LNCaP clone FGC (cell line): ENCODE measurements at regions not wholly inside any gene's neighbourhood (a gene's known extent, or its start where the extent isn't known, plus 50 kb on each side); places are given as distances from the start of the nearest gene placed in this dataset.
"Not testable (repeated sequence)": the region's sequence is repeated elsewhere in the genome, so short reads cannot be mapped to it uniquely, and the experiment has no call there.

Source experiments
- DNase-seq: peaks from one replicate; pipeline ENCODE4 v3.0.0-alpha.2; 2011; ENCODE audit warnings: low read depth
- H3K4me3 ChIP-seq: 2 replicates; pipeline ENCODE4 v1.5.1; 2011; ENCODE audit warnings: mild to moderate bottlenecking, low read depth, low read length, control low read depth
- CTCF ChIP-seq: IDR thresholded peaks from 2 replicates; pipeline ENCODE4 v1.5.1; 2012; ENCODE audit warnings: mild to moderate bottlenecking; ENCODE audit not compliant: control insufficient read depth, insufficient read depth; ENCODE audit errors: extremely low read depth

- TF ChIP-seq CTCF: no peak
- DNase-seq: no peak
- H3K4me3 ChIP-seq: no peak overlapping the region
Observed at GRCh38 chr20:51271931-51272330, 249.0 kb upstream of the KCNG1 start.

GRCh38 chr20:51271289-51271688, 248.4 kb upstream of the KCNG1 start:
- not testable (repeated sequence) for H3K4me3 ChIP-seq, DNase-seq

- no peak for DNase-seq
- no peak overlapping the region for H3K4me3 ChIP-seq
- TF ChIP-seq CTCF: no peak
Observed at GRCh38 chr20:51269671-51270070, 246.8 kb upstream of the KCNG1 start.

- no peak for TF ChIP-seq CTCF
- no peak overlapping the region for H3K4me3 ChIP-seq
- DNase-seq: no peak
Observed at GRCh38 chr20:51267679-51268078, 244.8 kb upstream of the KCNG1 start.

GRCh38 chr20:51266353-51266752, 243.4 kb upstream of the KCNG1 start:
- no peak for DNase-seq
- no peak overlapping the region for H3K4me3 ChIP-seq
- TF ChIP-seq CTCF: no peak

GRCh38 chr20:51265361-51265760, 242.5 kb upstream of the KCNG1 start:
- no peak for DNase-seq
- no peak for TF ChIP-seq CTCF

GRCh38 chr20:51262240-51262639, 239.3 kb upstream of the KCNG1 start:
- TF ChIP-seq CTCF: no peak
- no peak overlapping the region for H3K4me3 ChIP-seq
- DNase-seq: no peak

More at GRCh38 chr20:51265361-51265760, 242.5 kb upstream of the KCNG1 start:
- H3K4me3 ChIP-seq: no peak overlapping the region

GRCh38 chr20:51259455-51259854, 236.5 kb upstream of the KCNG1 start:
- TF ChIP-seq CTCF: no peak
- DNase-seq: no peak
- H3K4me3 ChIP-seq: no peak overlapping the region
